ENCODE measurements at regions not wholly inside any gene's neighbourhood (a gene's known extent, or its start where the extent isn't known, plus 50 kb on each side); places are given as distances from the start of the nearest gene placed in this dataset.

DNA sequence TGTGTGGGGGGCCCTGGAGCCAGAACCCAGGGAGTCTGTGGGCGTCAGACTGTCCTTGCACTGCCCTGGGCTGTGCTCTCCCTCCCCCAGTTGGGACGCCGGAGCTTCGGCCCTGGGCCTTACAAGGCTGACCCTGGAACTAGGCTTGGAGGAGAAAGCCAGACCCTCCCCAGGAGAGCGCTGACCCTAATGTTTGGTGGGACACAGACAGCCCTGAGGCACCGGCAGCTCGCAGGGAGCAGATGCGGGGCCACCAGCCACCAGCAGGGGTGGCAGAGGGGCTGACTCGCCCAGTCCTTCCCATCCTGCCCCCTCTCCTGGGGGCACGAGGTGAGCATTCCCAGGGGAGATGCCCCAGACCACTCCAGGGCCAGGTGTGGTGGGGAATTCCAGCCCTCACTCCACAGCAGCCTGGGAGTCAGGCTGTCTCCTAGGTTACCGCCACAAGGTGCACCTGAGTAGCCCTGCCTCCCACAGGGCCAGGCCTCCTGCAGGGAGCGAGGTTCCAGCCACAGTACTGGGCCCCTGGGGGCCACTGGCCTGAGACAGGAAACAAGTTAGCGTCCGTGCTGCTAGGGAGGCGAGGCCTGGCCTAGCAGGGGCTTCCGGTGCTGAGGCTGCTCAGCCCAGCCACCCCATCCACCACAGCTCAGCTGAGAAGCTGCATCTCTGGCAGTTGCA lies 134.6 kb downstream of the OLFM1 start:
- TF ChIP-seq, protein P1, sequence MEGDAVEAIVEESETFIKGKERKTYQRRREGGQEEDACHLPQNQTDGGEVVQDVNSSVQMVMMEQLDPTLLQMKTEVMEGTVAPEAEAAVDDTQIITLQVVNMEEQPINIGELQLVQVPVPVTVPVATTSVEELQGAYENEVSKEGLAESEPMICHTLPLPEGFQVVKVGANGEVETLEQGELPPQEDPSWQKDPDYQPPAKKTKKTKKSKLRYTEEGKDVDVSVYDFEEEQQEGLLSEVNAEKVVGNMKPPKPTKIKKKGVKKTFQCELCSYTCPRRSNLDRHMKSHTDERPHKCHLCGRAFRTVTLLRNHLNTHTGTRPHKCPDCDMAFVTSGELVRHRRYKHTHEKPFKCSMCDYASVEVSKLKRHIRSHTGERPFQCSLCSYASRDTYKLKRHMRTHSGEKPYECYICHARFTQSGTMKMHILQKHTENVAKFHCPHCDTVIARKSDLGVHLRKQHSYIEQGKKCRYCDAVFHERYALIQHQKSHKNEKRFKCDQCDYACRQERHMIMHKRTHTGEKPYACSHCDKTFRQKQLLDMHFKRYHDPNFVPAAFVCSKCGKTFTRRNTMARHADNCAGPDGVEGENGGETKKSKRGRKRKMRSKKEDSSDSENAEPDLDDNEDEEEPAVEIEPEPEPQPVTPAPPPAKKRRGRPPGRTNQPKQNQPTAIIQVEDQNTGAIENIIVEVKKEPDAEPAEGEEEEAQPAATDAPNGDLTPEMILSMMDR (IDR thresholded peaks at IDR 0.05): no peak
- no peak for TF ChIP-seq POLR2A (IDR thresholded peaks at IDR 0.05)
